Fibroblast of villous mesenchyme (primary cell): ENCODE measurements at regions not wholly inside any gene's neighbourhood (a gene's known extent, or its start where the extent isn't known, plus 50 kb on each side); places are given as distances from the start of the nearest gene placed in this dataset.

Source experiments
- DNase-seq: peaks from one replicate; pipeline ENCODE4 v3.0.0-alpha.2; 2010; ENCODE audit warnings: low read depth
- H3K4me3 ChIP-seq: 2 replicates; pipeline ENCODE4 v1.5.1; 2011; ENCODE audit warnings: low read depth, mild to moderate bottlenecking, low read length
- TF ChIP-seq, protein P1 (sequence below): IDR thresholded peaks from 2 replicates; pipeline ENCODE4 v1.5.1; 2012; ENCODE audit warnings: low read depth, mild to moderate bottlenecking, low read length; ENCODE audit not compliant: insufficient read depth

DNA sequence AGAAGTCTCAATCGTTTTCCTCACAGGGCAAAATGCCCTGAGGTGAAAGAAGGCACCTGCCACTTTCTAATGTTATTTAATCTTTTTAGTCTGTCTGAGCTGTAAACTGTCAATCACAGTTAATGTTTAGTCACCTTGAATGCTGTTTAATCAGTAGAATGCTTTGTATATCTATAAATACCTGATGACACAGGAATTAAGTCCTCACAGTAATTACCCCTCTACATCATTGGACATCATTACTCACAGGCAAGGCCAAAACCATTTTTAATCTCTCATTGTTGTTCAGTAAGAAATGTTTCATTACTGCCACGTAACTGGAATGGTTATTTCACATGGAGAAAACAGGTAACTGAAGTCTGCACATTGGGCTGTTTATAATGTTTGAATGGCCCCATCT lies 178.8 kb downstream of the EXOC5 start:
- TF ChIP-seq, protein P1, sequence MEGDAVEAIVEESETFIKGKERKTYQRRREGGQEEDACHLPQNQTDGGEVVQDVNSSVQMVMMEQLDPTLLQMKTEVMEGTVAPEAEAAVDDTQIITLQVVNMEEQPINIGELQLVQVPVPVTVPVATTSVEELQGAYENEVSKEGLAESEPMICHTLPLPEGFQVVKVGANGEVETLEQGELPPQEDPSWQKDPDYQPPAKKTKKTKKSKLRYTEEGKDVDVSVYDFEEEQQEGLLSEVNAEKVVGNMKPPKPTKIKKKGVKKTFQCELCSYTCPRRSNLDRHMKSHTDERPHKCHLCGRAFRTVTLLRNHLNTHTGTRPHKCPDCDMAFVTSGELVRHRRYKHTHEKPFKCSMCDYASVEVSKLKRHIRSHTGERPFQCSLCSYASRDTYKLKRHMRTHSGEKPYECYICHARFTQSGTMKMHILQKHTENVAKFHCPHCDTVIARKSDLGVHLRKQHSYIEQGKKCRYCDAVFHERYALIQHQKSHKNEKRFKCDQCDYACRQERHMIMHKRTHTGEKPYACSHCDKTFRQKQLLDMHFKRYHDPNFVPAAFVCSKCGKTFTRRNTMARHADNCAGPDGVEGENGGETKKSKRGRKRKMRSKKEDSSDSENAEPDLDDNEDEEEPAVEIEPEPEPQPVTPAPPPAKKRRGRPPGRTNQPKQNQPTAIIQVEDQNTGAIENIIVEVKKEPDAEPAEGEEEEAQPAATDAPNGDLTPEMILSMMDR = no peak
- no peak for DNase-seq
- H3K4me3 ChIP-seq = no peak overlapping the region

DNA sequence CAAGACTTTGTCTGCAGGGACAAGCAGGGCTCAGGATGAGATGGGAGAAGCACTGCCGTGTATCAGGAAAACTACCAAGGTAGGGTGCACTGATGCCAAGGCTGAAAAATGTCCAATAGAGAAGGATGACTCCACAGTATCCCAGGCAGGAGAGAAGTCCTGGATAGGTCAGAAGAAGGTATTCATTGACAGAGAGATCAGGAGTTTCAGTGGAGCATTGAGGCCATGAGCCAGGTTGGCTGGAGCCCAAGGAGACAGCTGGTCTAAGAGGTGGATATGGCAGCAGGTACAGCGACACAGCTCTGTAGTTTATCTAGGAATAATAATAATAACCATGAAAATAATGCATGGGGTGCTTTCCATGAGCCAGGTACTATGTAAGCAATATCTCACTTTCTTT lies 180.9 kb downstream of the EXOC5 start:
- TF ChIP-seq, protein P1 = no peak

DNA sequence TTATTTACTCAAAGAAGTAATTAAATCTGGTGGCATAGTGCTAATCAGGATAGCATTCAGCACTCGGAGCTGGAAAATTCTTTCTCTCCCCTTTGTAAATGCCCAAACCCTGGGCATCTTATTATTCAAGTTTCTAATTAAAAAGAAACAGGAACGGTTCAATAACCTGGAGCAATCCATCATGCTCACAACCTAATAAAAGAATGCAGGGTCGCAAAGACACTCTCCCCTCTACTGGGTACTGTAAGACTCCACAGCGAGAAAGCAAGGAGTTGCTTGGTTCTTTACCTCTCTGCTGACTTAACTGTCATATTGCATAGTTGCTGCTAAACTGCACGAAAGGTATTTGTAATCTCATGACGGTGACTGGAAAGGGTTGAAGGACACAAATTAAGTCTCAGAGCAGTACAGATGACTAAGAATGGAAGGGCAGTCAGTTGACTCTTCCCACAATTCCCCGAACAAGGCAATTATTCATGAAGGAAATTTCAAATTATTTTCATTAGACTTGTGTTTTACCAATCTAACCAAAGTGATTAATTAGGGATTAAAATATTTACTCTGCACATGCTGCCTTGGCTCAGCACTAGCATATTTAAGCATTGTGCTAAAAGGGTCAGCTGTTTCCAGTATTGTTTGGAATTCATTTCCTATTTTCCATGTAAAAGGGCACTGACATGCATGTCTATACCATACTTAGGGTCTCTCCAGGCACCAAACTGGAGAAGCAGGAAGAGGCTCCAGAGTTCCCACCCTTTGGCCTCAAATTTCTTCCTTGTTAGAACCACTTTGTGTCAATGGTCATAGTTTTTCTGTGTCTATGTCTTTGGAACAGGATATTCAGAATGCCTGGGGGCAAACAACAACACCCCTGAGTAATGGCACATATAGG lies 182.2 kb downstream of the EXOC5 start:
- TF ChIP-seq, protein P1 = no peak

More for the DNA sequence above, 180.9 kb downstream of the EXOC5 start:
- DNase-seq = no peak
- H3K4me3 ChIP-seq = no peak overlapping the region

DNA sequence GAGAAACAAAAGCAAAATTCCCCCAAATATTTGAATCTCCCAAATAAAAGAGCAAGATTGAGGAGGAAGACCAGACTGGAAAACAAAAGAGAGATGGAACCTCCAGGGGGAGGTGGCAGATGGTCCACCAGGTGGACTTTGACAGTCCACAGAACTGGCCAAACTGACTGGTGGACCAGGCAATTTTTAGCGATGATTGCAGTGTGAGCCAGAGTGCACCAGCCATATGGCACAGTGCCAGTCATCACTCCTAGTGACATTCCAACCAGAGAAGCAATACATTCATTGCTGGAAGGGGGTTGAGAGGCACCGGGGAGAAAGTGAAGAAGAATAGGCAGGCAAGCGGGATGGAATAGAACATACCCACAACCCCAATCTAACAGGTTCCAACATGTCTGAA lies 182.9 kb downstream of the EXOC5 start:
- H3K4me3 ChIP-seq = no peak overlapping the region
- TF ChIP-seq, protein P1 = no peak
- DNase-seq = no peak

More for the DNA sequence above, 182.2 kb downstream of the EXOC5 start:
- no peak overlapping the region for H3K4me3 ChIP-seq
- no peak for DNase-seq

DNA sequence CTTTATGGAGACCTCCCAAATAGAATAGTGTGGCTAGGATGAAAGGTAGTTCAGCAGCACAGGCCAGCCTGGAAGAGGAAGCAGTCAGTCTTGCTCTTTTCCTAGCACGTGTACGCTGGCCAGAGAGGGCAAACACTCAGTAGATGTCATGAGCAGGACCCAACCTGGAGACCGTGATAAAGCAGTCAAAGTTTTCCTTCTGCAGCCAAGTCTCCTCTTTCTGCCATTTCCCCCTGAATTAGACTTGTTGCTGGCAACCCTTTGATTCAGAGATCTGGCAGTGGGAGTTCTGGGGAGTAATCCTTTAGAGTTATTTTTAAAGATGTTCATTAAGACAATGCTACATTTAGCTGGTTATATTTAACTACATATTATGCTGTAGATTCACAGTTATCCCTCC lies 183.7 kb downstream of the EXOC5 start:
- DNase-seq = no peak
- TF ChIP-seq, protein P1 = no peak
- H3K4me3 ChIP-seq = no peak overlapping the region

DNA sequence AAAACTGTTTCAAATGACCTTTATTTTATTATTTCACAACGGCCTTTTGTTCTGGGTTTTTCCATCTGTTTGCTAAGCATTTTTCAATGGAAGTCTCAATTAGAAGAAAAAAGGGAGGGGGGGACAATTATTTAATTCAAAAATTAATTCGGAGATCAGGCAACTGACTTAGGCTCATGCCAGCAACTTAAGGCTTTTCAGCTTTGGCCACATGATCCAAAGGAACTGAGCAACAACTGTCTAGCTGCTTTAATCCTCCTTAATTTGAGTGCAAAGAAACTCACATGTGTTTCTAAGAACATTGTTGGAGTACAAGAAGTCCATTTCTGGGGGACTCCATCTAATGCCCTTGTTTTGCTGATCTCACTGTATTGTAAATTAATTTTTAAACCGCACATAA lies 188.0 kb downstream of the EXOC5 start:
- no peak overlapping the region for H3K4me3 ChIP-seq
- TF ChIP-seq, protein P1 = no peak
- DNase-seq = no peak
